ENCODE measurements at regions not wholly inside any gene's neighbourhood (a gene's known extent, or its start where the extent isn't known, plus 50 kb on each side); places are given as distances from the start of the nearest gene placed in this dataset.

DNA sequence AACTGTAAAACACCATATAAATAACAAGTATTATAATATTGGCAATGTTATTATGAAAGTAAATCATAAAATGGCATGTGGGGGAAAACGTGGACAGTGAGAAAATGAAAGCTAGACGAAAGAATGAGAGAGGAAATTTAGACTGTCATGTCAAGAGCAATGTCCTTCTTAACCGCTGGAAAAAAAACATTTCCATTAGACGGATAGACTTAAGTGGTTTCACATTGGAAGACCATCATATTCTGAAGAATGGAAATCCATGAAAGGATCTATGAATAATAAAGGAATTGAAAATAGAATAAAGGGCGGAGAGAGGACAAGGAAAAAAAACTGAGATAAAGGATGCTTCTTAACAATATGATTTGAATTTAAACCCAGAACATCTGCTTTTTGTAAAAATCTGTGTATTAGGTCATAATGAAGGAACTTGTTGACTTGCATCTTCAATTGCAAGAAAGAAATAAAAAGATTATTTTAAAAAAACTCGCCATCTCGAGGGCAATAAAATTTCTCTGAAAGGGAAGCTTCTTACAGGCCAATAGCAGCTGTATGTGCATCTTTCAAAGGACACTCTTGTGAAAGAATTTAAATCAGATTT is 90.6 kb downstream of the SPRY2 start:
- H3K4me1 Mint-ChIP-seq: no peaks in the 10 kb centered on the region
- no peak for ATAC-seq (ENCODE audit: low read depth in 2 of 2)
- no peaks in the 10 kb centered on the region for H3K27me3 Mint-ChIP-seq
- no peak overlapping the region for H3K27ac Mint-ChIP-seq
- no peak for DNase-seq
- H3K36me3 Mint-ChIP-seq: no peaks in the 10 kb centered on the region
- no peaks in the 10 kb centered on the region for H3K9me3 Mint-ChIP-seq
- no peak overlapping the region for H3K4me3 Mint-ChIP-seq

DNA sequence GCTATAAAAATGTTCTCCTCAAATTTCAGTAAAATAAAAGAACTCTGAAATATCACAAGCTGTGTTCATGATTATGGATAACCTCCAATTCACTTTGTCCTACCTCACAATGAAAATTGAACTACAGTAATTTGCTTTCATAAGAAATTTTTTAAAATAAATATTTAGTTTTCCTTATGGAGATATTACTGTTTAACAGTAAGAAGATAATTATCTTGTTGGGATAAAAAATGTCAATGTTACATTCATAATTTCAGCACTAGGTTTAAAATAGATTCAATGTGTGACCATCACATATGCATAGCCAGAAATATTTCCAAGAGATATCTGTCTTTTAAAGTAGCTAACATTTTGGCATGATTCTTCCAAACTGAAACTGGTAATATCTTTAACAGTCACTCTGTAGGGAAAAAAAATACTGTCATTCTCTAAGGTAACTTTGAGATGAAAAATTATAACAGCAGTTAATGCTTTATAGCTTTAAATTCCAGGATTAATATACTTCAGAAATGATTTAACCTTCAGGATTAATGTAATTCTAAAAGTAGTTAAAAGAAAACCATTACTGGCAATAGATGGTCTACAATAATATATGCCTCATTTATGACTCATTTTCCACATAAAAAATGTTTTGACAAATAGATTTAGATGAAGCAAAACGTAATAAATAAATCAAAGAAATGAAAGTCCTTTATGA is 91.3 kb downstream of the SPRY2 start:
- Mint-ChIP-seq H3K27me3 (no peaks in the 10 kb centered on the region), H3K4me1 (no peaks in the 10 kb centered on the region), H3K36me3 (no peaks in the 10 kb centered on the region), H3K9me3 (no peaks in the 10 kb centered on the region), H3K27ac (no peak overlapping the region), H3K4me3 (no peak overlapping the region)
- DNase-seq (no peak), ATAC-seq (ENCODE audit: low read depth in 2 of 2) (no peak)

DNA sequence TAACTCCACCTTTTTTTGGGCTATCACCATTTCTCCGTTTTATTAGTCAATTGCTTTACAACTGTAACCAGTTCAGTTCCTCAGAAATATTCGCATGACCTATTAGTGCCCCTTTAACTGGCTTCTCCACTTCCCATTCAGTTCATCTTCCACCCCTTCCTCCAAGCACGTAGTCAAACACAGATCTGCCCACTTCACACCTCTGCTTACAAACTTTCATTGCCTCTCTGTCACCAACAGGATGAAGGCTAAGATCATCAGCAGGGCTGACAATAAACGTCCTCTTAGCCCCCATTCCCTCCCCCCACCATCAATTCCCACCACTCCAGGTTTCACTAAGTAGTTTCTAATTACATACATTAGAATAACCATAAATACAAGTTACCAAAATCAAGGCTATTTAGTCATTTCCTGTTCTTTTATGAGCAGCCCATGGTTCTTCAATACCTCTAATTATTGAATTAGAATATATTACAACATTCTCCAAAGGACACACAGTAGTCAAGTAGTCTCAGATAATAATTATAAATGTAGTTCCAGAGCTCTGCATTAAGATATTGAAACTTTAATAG is 95.7 kb downstream of the SPRY2 start:
- Mint-ChIP-seq H3K27ac (no peak overlapping the region), H3K4me3 (no peak overlapping the region), H3K27me3 (no peaks in the 10 kb centered on the region), H3K9me3 (no peaks in the 10 kb centered on the region), H3K4me1 (no peaks in the 10 kb centered on the region), H3K36me3 (no peaks in the 10 kb centered on the region)
- DNase-seq (no peak), ATAC-seq (ENCODE audit: low read depth in 2 of 2) (no peak)

DNA sequence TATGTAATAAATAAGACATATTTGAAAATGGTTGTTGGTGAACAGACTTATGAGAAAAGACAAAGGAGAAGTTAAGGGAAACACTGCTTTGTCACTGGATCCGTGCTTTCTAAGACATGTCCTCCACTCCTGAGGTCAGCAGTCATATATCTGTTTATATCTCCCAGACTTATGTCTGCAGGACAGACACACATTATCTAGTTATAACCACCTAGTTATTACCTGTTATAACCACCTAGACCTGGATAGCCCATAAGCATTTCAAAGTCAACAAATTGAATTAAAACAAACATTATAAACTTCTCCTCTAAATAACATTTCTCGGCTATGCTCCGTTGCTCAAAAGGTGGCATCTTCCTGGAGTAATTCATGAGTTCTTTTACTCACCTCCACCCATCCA is 96.4 kb downstream of the SPRY2 start:
- Mint-ChIP-seq H3K27ac (no peak overlapping the region), H3K4me1 (no peaks in the 10 kb centered on the region), H3K36me3 (no peaks in the 10 kb centered on the region), H3K9me3 (no peaks in the 10 kb centered on the region), H3K27me3 (no peaks in the 10 kb centered on the region), H3K4me3 (no peak overlapping the region)
- ATAC-seq (ENCODE audit: low read depth in 2 of 2): no peak
- DNase-seq: no peak

DNA sequence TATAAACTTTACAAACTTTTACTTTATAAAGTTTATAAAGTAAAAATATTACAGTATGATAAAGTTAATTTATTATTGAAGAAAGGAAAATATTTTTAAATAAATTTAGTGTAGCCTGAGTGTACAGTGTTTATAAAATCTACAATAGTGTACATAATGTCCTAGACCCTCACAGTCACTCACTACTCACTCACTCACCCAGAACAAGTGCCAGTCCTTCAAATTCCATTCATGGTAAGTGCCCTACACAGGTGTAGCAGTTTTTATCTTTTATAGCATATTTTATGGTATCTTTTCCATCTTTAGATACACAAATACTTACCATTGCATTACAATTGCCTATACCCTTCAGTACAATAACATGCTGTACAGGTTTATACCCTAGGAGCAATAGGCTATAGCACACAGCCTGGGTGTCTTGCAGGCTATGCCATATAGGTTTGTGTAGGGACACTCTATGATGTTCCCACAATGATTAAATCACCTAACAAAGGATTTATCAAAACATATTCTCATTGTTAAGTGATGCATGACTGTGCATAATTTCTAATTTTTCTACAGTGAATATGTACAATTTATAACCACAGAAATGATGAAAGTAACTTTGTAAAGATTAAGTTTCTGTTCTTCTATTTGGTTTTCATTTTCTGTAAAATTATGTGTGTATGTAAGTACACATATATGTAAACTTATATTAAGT is 98.0 kb downstream of the SPRY2 start:
- ATAC-seq (ENCODE audit: low read depth in 2 of 2): no peak
- Mint-ChIP-seq H3K9me3 (no peaks in the 10 kb centered on the region), H3K4me1 (no peaks in the 10 kb centered on the region), H3K27me3 (no peaks in the 10 kb centered on the region), H3K27ac (no peak overlapping the region), H3K4me3 (no peak overlapping the region), H3K36me3 (no peaks in the 10 kb centered on the region)
- no peak for DNase-seq

DNA sequence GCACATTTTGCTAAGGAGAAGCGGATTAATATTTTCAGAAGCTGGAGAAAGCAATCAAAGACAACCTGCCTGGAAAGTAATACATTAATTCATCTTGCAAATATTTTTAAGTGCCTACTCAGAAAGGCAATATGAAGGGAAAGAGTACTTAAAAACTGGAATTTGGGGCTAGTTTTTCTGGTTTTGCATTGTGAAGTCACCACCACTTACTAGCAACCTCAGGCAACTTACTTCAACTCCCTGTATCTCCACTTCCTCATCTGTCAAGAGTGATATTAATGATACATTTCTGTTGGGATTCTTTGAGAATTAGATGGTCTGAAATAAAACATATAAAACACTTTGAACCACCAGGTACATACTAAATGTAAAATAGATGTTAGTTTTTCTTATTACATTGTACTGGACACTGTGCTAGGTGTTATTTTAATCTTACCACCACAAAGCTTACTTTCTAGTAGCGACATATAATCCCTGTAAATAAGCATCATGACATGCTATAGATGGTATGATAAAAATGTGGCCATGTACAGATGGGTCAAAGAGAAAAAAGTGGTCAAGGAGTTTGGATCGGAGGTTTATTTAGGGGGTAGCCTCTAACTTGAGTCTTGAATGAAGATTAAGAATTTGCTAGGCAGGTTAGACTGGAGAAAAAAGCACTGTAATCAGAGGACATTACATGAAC is 101.2 kb downstream of the SPRY2 start:
- DNase-seq: no peak
- H3K9me3 Mint-ChIP-seq: no peaks in the 10 kb centered on the region
- no peaks in the 10 kb centered on the region for H3K27me3 Mint-ChIP-seq
- H3K4me3 Mint-ChIP-seq: no peak overlapping the region
- H3K4me1 Mint-ChIP-seq: peaks cover 0 to 5% (median 0%) of the 10 kb centered on the region in 3 donors
- no peak overlapping the region for H3K27ac Mint-ChIP-seq
- no peaks in the 10 kb centered on the region for H3K36me3 Mint-ChIP-seq
- no peak for ATAC-seq (ENCODE audit: low read depth in 2 of 2)

GRCh38 chr13:80239116-80239515 is 101.8 kb downstream of the SPRY2 start:
- H3K4me1 Mint-ChIP-seq: peaks cover 0 to 5% (median 0%) of the 10 kb centered on the region in 3 donors
- DNase-seq: no peak
- H3K9me3 Mint-ChIP-seq: no peaks in the 10 kb centered on the region

GRCh38 chr13:80237646-80238045 is 103.3 kb downstream of the SPRY2 start:
- Mint-ChIP-seq H3K9me3 (no peaks in the 10 kb centered on the region), H3K27me3 (no peaks in the 10 kb centered on the region), H3K36me3 (no peaks in the 10 kb centered on the region), H3K4me3 (no peak overlapping the region), H3K27ac (no peak overlapping the region), H3K4me1 (peaks cover 0 to 5% (median 0%) of the 10 kb centered on the region in 3 donors)
- DNase-seq (no peak), ATAC-seq (ENCODE audit: low read depth in 2 of 2) (no peak)

More at GRCh38 chr13:80239116-80239515, 101.8 kb downstream of the SPRY2 start:
- Mint-ChIP-seq H3K36me3 (no peaks in the 10 kb centered on the region), H3K4me3 (no peak overlapping the region), H3K27ac (no peak overlapping the region), H3K27me3 (no peaks in the 10 kb centered on the region)
- ATAC-seq (ENCODE audit: low read depth in 2 of 2): no peak

- Mint-ChIP-seq H3K27me3 (no peaks in the 10 kb centered on the region), H3K4me1 (peaks cover 0 to 5% (median 0%) of the 10 kb centered on the region in 3 donors), H3K9me3 (no peaks in the 10 kb centered on the region), H3K27ac (no peak overlapping the region), H3K36me3 (no peaks in the 10 kb centered on the region), H3K4me3 (no peak overlapping the region)
- no peak for DNase-seq
- no peak for ATAC-seq (ENCODE audit: low read depth in 2 of 2)
Measured at GRCh38 chr13:80235967-80236302, 105.0 kb downstream of the SPRY2 start.

GRCh38 chr13:80235166-80235966 is 105.6 kb downstream of the SPRY2 start:
- no peaks in the 10 kb centered on the region for H3K27me3 Mint-ChIP-seq
- no peak overlapping the region for H3K27ac Mint-ChIP-seq
- H3K4me3 Mint-ChIP-seq: no peak overlapping the region
- H3K4me1 Mint-ChIP-seq: peaks cover 0 to 5% (median 0%) of the 10 kb centered on the region in 3 donors
- DNase-seq (no peak), ATAC-seq (ENCODE audit: low read depth in 2 of 2) (no peak)
- no peaks in the 10 kb centered on the region for H3K9me3 Mint-ChIP-seq
- no peaks in the 10 kb centered on the region for H3K36me3 Mint-ChIP-seq

DNA sequence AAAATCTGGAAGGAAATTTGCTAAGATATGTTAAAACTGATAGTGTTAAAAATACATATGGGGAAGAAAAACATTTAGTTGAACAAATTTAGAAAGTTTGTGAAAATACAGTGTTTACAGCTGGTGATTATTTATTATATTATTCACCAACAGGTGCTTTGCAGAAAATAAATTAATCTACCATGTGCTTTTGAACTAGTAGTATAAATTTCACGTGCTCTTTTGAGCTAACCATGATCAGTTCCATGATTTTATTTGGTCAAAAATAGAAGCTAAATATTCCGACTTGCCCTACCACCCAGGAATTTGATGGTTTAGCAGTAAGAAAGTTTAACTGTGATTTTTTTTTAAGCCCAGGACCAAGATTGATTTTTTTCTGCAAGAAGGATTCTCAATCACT is 113.3 kb downstream of the SPRY2 start:
- Mint-ChIP-seq H3K27me3 (no peaks in the 10 kb centered on the region), H3K4me3 (no peak overlapping the region), H3K27ac (no peak overlapping the region), H3K9me3 (peaks cover 0 to 5% (median 0%) of the 10 kb centered on the region in 7 donors), H3K4me1 (no peaks in the 10 kb centered on the region), H3K36me3 (no peaks in the 10 kb centered on the region)
- no peak for ATAC-seq (ENCODE audit: low read depth in 2 of 2)
- no peak for DNase-seq

DNA sequence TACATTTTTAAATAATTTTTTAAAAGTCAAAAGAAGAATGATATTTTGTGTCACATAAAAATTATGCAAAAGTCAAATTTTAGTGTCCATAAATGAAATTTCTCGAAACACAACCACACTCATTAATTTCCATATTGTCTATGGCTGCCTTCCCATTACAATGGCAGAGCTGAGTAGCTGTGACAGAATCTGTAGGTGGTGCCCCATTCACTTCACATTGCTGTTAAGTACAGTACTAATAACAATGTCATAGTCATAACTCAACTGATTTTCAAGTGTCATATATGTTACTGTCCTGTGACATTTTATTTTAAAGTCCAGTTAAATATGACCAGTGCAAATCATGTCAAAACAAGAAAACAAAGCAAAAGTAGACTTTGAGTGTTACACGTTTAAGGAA is 114.3 kb downstream of the SPRY2 start:
- no peak for DNase-seq
- ATAC-seq (ENCODE audit: low read depth in 2 of 2): no peak
- Mint-ChIP-seq H3K36me3 (no peaks in the 10 kb centered on the region), H3K9me3 (peaks cover 0 to 5% (median 0%) of the 10 kb centered on the region in 7 donors), H3K4me3 (no peak overlapping the region), H3K4me1 (no peaks in the 10 kb centered on the region), H3K27me3 (no peaks in the 10 kb centered on the region), H3K27ac (no peak overlapping the region)

GRCh38 chr13:80224468-80224867 is 116.5 kb downstream of the SPRY2 start:
- no peak for ATAC-seq (ENCODE audit: low read depth in 2 of 2)
- Mint-ChIP-seq H3K27me3 (no peaks in the 10 kb centered on the region), H3K4me3 (no peak overlapping the region), H3K36me3 (no peaks in the 10 kb centered on the region), H3K27ac (no peak overlapping the region), H3K9me3 (peaks cover 0 to 5% (median 0%) of the 10 kb centered on the region in 7 donors), H3K4me1 (no peaks in the 10 kb centered on the region)
- DNase-seq: no peak
